Smooth muscle cell (in vitro differentiated cells): ENCODE measurements at regions not wholly inside any gene's neighbourhood (a gene's known extent, or its start where the extent isn't known, plus 50 kb on each side); places are given as distances from the start of the nearest gene placed in this dataset.

Source experiments
- DNase-seq: peaks from one replicate; lab custom pipeline; 2025; ENCODE audit not compliant: unreplicated experiment; lab: John Stamatoyannopoulos, UW
- H2AFZ ChIP-seq: fragments of 200-600 bp; sonication (generic); 2 replicates; pipeline ENCODE4 v1.6.0; 2016; ENCODE audit warnings: antibody characterized with exemption, low read depth, mild to moderate bottlenecking
- H3F3A ChIP-seq: fragments of 200-600 bp; sonication (generic); 2 replicates; pipeline ENCODE4 v1.6.0; 2017; ENCODE audit warnings: antibody characterized with exemption, low read depth
- H3K27ac ChIP-seq: fragments of 200-600 bp; sonication (generic); 2 replicates; pipeline ENCODE4 v1.5.1; 2016; ENCODE audit warnings: low read depth, mild to moderate bottlenecking
- H3K27me3 ChIP-seq: fragments of 200-600 bp; sonication (generic); 2 replicates; pipeline ENCODE4 v1.6.1; 2016; ENCODE audit warnings: low read depth, mild to moderate bottlenecking
- H3K36me3 ChIP-seq: fragments of 200-600 bp; sonication (generic); 2 replicates; pipeline ENCODE4 v1.5.1; 2016; ENCODE audit warnings: low read depth
- H3K4me1 ChIP-seq: fragments of 200-600 bp; sonication (generic); 2 replicates; pipeline ENCODE4 v1.5.1; 2016; ENCODE audit warnings: low read depth
- H3K4me2 ChIP-seq: fragments of 200-600 bp; sonication (generic); 2 replicates; pipeline ENCODE4 v1.6.0; 2016; ENCODE audit warnings: mild to moderate bottlenecking
- H3K4me3 ChIP-seq: fragments of 200-600 bp; sonication (generic); 2 replicates; pipeline ENCODE4 v1.5.1; 2016; ENCODE audit warnings: mild to moderate bottlenecking
- H3K79me2 ChIP-seq: fragments of 200-600 bp; sonication (generic); 2 replicates; pipeline ENCODE4 v1.6.0; 2016; ENCODE audit warnings: low read depth, mild to moderate bottlenecking
- H3K9ac ChIP-seq: fragments of 200-600 bp; sonication (generic); 2 replicates; pipeline ENCODE4 v1.6.0; 2016; ENCODE audit warnings: low read depth
- H3K9me3 ChIP-seq: fragments of 200-600 bp; sonication (generic); replicated peaks from 2 replicates; pipeline ENCODE4 v1.5.1; 2016; ENCODE audit warnings: low read depth
- H4K20me1 ChIP-seq: fragments of 200-600 bp; sonication (generic); 2 replicates; pipeline ENCODE4 v1.6.0; 2016; ENCODE audit warnings: low read depth
- CTCF ChIP-seq: fragments of 200-600 bp; sonication (generic); IDR thresholded peaks from 2 replicates; pipeline ENCODE4 v1.5.1; 2017; ENCODE audit warnings: borderline replicate concordance, mild to moderate bottlenecking, antibody characterized with exemption; ENCODE audit not compliant: insufficient read depth, poor library complexity, severe bottlenecking
- WGBS: methylation state at CpG from one replicate; pipeline ENCODE4 v1.1.7; 2016; ENCODE audit warnings: low lambda C conversion rate; 5-methylcytosine and 5-hydroxymethylcytosine counted together

- Histone ChIP-seq H3K36me3 (no peaks in the 10 kb centered on the region), H3K79me2 (no peaks in the 10 kb centered on the region), H3K27ac (no peak overlapping the region), H3K9me3 (no peaks in the 10 kb centered on the region), H3K4me2 (no peak overlapping the region), H3K4me3 (no peak overlapping the region), H3F3A (no peaks in the 10 kb centered on the region), H4K20me1 (no peaks in the 10 kb centered on the region), H3K9ac (no peak overlapping the region), H2AFZ (no peak overlapping the region), H3K27me3 (no peaks in the 10 kb centered on the region), H3K4me1 (no peaks in the 10 kb centered on the region)
- no peak for TF ChIP-seq CTCF
- WGBS: 70% methylated on average over 6 of the region's 6 CpGs
- DNase-seq: no peak
Observed at GRCh38 chr12:127143020-127143419, 1124.0 kb upstream of the TMEM132C start.

GRCh38 chr12:127144770-127145169, 1122.2 kb upstream of the TMEM132C start:
- Histone ChIP-seq H3K9ac (no peak overlapping the region), H3K4me3 (no peak overlapping the region), H3K4me1 (peaks cover 3% of the 10 kb centered on the region), H3K36me3 (no peaks in the 10 kb centered on the region), H3K9me3 (no peaks in the 10 kb centered on the region), H3F3A (peaks cover 5% of the 10 kb centered on the region), H3K4me2 (no peak overlapping the region), H3K27me3 (no peaks in the 10 kb centered on the region), H3K79me2 (no peaks in the 10 kb centered on the region), H2AFZ (no peak overlapping the region), H3K27ac (no peak overlapping the region), H4K20me1 (no peaks in the 10 kb centered on the region)
- WGBS: 90% methylated on average over 5 of the region's 5 CpGs
- no peak for DNase-seq
- no peak for TF ChIP-seq CTCF

GRCh38 chr12:127145241-127145928, 1121.6 kb upstream of the TMEM132C start:
- H4K20me1 ChIP-seq: no peaks in the 10 kb centered on the region
- no peaks in the 10 kb centered on the region for H3K27me3 ChIP-seq
- peaks cover 5% of the 10 kb centered on the region for H3F3A ChIP-seq
- no peak for DNase-seq
- H3K79me2 ChIP-seq: no peaks in the 10 kb centered on the region
- no peak overlapping the region for H3K27ac ChIP-seq
- no peaks in the 10 kb centered on the region for H3K9me3 ChIP-seq
- no peak overlapping the region for H2AFZ ChIP-seq
- no peak overlapping the region for H3K4me2 ChIP-seq
- TF ChIP-seq CTCF: no peak
- H3K9ac ChIP-seq: no peak overlapping the region
- H3K4me3 ChIP-seq: no peak overlapping the region
- H3K36me3 ChIP-seq: no peaks in the 10 kb centered on the region
- H3K4me1 ChIP-seq: peaks cover 3% of the 10 kb centered on the region
- WGBS: 84% methylated on average over 6 of the region's 6 CpGs

GRCh38 chr12:127145929-127146789, 1120.8 kb upstream of the TMEM132C start:
- H3K36me3 ChIP-seq: no peaks in the 10 kb centered on the region
- no peak overlapping the region for H3K4me2 ChIP-seq
- no peaks in the 10 kb centered on the region for H4K20me1 ChIP-seq
- H3F3A ChIP-seq: peaks cover 5% of the 10 kb centered on the region
- no peak overlapping the region for H3K4me3 ChIP-seq
- H3K27me3 ChIP-seq: no peaks in the 10 kb centered on the region
- peaks cover 3% of the 10 kb centered on the region for H3K4me1 ChIP-seq
- no peak overlapping the region for H2AFZ ChIP-seq
- no peaks in the 10 kb centered on the region for H3K9me3 ChIP-seq
- no peak overlapping the region for H3K9ac ChIP-seq
- no peak overlapping the region for H3K27ac ChIP-seq
- 96% methylated on average over 70 of the region's 85 CpGs for WGBS
- no peak for DNase-seq
- no peaks in the 10 kb centered on the region for H3K79me2 ChIP-seq
- TF ChIP-seq CTCF: no peak
